Karpas-422 (cell line): ENCODE measurements at regions not wholly inside any gene's neighbourhood (a gene's known extent, or its start where the extent isn't known, plus 50 kb on each side); places are given as distances from the start of the nearest gene placed in this dataset.

Experiments used
- DNase-seq: peaks from one replicate; pipeline ENCODE4 v3.0.0-alpha.2; 2015
- H2AFZ ChIP-seq: fragments of 200-600 bp; sonication (generic); 2 replicates; pipeline ENCODE4 v1.6.1; 2014; ENCODE audit warnings: antibody characterized with exemption, low read length, mixed read lengths
- H3K27ac ChIP-seq: fragments of 200-600 bp; sonication (generic); 2 replicates; pipeline ENCODE4 v1.5.1; 2014; ENCODE audit warnings: mild to moderate bottlenecking, low read length, moderate library complexity
- H3K27me3 ChIP-seq: fragments of 200-600 bp; sonication (generic); 2 replicates; pipeline ENCODE4 v1.6.1; 2014; ENCODE audit warnings: low read length, mixed read lengths
- H3K36me3 ChIP-seq: fragments of 200-600 bp; sonication (generic); 2 replicates; pipeline ENCODE4 v1.6.1; 2014; ENCODE audit warnings: low read length, mixed read lengths; ENCODE audit not compliant: insufficient read depth
- H3K4me1 ChIP-seq: fragments of 200-600 bp; sonication (generic); 2 replicates; pipeline ENCODE4 v1.6.1; 2014; ENCODE audit warnings: mild to moderate bottlenecking, low read length, mixed read lengths
- H3K4me2 ChIP-seq: fragments of 200-600 bp; sonication (generic); 2 replicates; pipeline ENCODE4 v1.6.1; 2014; ENCODE audit warnings: low read length, low read depth, mild to moderate bottlenecking; ENCODE audit not compliant: poor library complexity, severe bottlenecking
- H3K4me3 ChIP-seq: fragments of 200-600 bp; sonication (generic); 2 replicates; pipeline ENCODE4 v1.5.1; 2014; ENCODE audit warnings: mild to moderate bottlenecking, antibody characterized with exemption, low read length, mixed read lengths
- H3K79me2 ChIP-seq: fragments of 200-600 bp; sonication (generic); 2 replicates; pipeline ENCODE4 v1.6.1; 2014; ENCODE audit warnings: mild to moderate bottlenecking, low read length, mixed read lengths
- H3K9ac ChIP-seq: fragments of 200-600 bp; sonication (generic); 2 replicates; pipeline ENCODE4 v1.6.0; 2014; ENCODE audit warnings: low read length
- H3K9me2 ChIP-seq: fragments of 200-600 bp; sonication (generic), shearing (Covaris generic); replicated peaks from 2 replicates; pipeline ENCODE4 v1.6.0; 2014; ENCODE audit warnings: mild to moderate bottlenecking, low read length, moderate library complexity; ENCODE audit not compliant: insufficient read depth
- H3K9me3 ChIP-seq: fragments of 300-700, 200-600 bp; sonication (generic); 2 replicates; pipeline ENCODE4 v1.6.1; 2014; ENCODE audit warnings: low read length, mixed read lengths
- H4K20me1 ChIP-seq: fragments of 200-600 bp; sonication (generic); 2 replicates; pipeline ENCODE4 v1.6.1; 2014; ENCODE audit warnings: mild to moderate bottlenecking, antibody characterized with exemption, low read length, low read depth; ENCODE audit not compliant: insufficient read depth

DNA sequence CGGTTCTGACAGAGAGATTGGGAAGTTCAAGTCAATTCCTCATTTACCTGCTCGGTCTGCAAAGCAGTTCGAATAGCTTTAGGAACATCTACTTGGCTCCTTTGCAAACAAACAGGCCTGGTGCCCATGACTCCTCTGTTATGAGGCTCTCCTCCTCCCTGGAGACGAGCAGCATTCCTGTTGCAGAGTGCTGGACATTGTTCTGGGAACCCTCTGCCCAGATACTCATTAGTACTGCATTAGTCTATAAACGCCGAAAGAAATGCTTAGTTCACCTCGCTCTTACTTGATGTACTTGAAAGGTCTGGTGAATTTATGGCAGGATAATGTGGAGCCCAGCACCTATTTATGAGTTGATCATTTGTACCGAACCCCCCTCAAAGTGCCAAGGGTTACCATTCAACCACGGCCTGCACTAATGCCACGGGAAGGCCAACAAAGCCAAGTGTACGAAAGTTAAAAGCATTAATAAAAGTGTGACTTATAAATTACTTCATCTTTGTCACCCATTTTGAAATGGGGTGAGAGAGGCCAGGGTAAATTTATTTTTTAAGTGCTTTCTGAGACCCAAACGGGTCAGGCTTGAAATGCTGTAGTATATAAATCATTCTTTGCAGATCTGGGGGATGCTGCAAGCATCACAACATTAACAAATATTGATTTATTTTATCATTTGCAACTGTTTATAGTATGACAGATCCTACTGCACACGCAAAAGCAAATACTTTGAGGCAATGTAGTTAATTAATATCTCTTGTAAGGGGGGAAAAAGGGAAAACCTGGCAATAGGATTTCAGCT lies 478.9 kb upstream of the PSMD7 start:
- H3K4me1 ChIP-seq = no peaks in the 10 kb centered on the region
- no peaks in the 10 kb centered on the region for H3K36me3 ChIP-seq
- H3K4me3 ChIP-seq = no peak overlapping the region
- H3K79me2 ChIP-seq = no peaks in the 10 kb centered on the region
- DNase-seq = no peak
- H3K9me2 ChIP-seq = no peaks in the 10 kb centered on the region
- no peaks in the 10 kb centered on the region for H3K9me3 ChIP-seq
- H2AFZ ChIP-seq = no peak overlapping the region
- no peak overlapping the region for H3K9ac ChIP-seq
- H3K4me2 ChIP-seq = no peak overlapping the region
- no peak overlapping the region for H3K27ac ChIP-seq
- H4K20me1 ChIP-seq = no peaks in the 10 kb centered on the region
- H3K27me3 ChIP-seq = no peaks in the 10 kb centered on the region

DNA sequence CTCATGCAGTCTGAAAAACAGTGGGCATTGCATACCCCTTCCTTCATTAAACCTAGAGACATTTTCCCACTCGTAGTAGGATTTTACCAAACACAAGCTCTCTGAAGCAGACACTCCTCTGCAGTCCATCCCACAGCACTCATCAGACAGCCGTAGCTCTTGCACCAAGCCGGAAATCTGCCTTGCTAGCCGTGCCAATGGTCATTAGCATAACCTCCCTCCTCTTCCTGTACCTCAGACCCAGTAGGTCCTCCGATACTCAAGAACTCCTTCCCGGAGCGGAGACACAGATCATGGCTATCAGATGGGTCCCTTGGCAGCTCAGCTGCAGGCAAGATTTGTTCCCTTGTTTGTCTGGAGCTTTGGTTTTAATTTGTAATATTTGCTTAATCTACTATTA lies 483.1 kb upstream of the PSMD7 start:
- Histone ChIP-seq H3K4me3 (no peak overlapping the region), H4K20me1 (no peaks in the 10 kb centered on the region), H2AFZ (no peak overlapping the region), H3K9me2 (no peaks in the 10 kb centered on the region), H3K4me1 (no peaks in the 10 kb centered on the region), H3K4me2 (no peak overlapping the region), H3K27ac (no peak overlapping the region), H3K79me2 (no peaks in the 10 kb centered on the region), H3K36me3 (no peaks in the 10 kb centered on the region), H3K9ac (no peak overlapping the region), H3K27me3 (no peaks in the 10 kb centered on the region), H3K9me3 (no peaks in the 10 kb centered on the region)
- no peak for DNase-seq

DNA sequence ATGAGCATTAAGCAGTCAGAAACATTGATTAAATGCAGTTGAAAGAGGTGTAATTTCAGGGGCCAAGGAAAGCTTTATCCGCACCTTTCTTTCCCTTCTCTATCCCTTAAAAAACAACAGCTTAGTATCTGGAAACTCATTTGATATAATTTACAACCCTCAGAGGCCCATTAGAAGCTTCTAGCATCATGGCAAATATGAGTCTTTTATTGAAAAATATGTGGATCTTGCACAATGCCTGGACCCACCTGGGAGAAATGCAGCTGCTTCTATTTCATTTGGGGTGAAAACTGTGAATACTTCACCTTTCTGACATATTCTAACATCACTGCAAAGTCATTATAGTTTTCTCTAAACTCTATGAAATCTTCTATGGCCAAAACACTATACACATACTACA lies 492.2 kb upstream of the PSMD7 start:
- DNase-seq = no peak
- Histone ChIP-seq H4K20me1 (no peaks in the 10 kb centered on the region), H3K27me3 (no peaks in the 10 kb centered on the region), H3K9ac (no peak overlapping the region), H3K9me2 (no peaks in the 10 kb centered on the region), H3K4me1 (no peaks in the 10 kb centered on the region), H3K36me3 (no peaks in the 10 kb centered on the region), H3K9me3 (no peaks in the 10 kb centered on the region), H3K27ac (no peak overlapping the region), H3K79me2 (no peaks in the 10 kb centered on the region), H2AFZ (no peak overlapping the region), H3K4me3 (no peak overlapping the region), H3K4me2 (no peak overlapping the region)

DNA sequence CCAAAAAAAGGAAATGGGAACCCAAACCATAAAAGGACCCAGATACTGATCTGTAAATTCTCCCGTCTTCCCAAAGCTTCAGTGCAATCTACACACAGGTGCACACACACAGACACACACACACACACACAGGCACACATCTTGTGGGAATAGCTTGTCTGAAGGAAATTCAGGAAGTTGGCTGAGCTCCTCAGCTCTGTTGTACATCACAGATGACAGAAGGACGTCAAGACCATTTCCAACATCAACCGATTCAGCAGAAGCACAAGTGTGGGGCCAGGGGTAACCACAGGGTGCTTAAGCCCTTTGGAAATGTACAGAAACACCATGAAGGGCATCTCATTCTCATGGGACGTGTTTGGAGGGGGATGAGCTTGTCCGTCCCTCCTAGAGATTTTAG lies 498.1 kb upstream of the PSMD7 start:
- no peaks in the 10 kb centered on the region for H3K4me1 ChIP-seq
- no peaks in the 10 kb centered on the region for H3K27me3 ChIP-seq
- no peaks in the 10 kb centered on the region for H3K9me3 ChIP-seq
- no peak overlapping the region for H3K9ac ChIP-seq
- H3K36me3 ChIP-seq = no peaks in the 10 kb centered on the region
- no peak overlapping the region for H2AFZ ChIP-seq
- H3K4me2 ChIP-seq = no peak overlapping the region
- H3K79me2 ChIP-seq = no peaks in the 10 kb centered on the region
- no peaks in the 10 kb centered on the region for H3K9me2 ChIP-seq
- H3K27ac ChIP-seq = no peak overlapping the region
- DNase-seq = no peak
- no peak overlapping the region for H3K4me3 ChIP-seq
- H4K20me1 ChIP-seq = no peaks in the 10 kb centered on the region

DNA sequence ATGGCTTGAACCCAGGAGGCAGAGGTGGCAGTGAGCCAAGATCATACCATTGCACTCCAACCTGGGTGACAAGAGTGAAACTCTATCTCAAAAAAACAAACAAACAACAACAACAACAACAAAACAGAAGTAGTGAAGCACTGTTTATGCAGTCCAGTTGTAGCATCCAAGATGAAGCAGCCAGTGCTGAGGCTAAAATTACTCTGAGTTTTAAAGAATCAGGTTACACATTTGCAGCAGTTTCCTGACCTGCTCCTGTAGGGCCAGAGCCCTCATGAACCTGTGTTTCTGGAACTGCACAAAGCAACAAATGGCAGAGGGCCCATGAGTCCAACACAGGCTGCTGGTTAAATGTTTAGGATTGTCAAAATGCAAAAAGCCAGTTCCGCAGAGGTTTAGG lies 499.5 kb upstream of the PSMD7 start:
- Histone ChIP-seq H3K9me3 (no peaks in the 10 kb centered on the region), H4K20me1 (no peaks in the 10 kb centered on the region), H3K27ac (no peak overlapping the region), H3K4me2 (no peak overlapping the region), H3K27me3 (no peaks in the 10 kb centered on the region), H3K9me2 (no peaks in the 10 kb centered on the region), H3K4me3 (no peak overlapping the region), H3K79me2 (no peaks in the 10 kb centered on the region), H3K36me3 (no peaks in the 10 kb centered on the region), H3K9ac (no peak overlapping the region), H2AFZ (no peak overlapping the region), H3K4me1 (no peaks in the 10 kb centered on the region)
- DNase-seq = no peak

DNA sequence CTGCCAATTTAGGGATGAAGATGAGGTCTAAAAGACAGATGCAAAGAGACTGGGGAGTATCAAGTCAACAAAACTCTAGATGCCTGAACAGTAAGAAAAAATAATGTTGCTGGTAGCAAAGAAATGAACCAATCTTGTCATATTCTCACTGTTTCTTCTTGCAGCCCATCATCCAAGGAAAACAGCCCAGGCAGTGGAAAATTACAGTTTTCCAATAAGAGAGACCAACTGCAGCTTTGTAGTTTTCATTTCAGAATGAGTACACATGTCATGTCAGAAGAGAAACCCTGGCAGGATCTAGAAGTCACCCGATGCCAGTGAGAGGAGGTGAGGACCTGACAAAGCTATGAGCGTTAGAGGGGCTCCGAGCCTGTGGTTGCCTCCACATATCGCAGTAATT lies 500.4 kb upstream of the PSMD7 start:
- H3K79me2 ChIP-seq = no peaks in the 10 kb centered on the region
- no peak overlapping the region for H3K27ac ChIP-seq
- no peak overlapping the region for H2AFZ ChIP-seq
- no peaks in the 10 kb centered on the region for H3K27me3 ChIP-seq
- H3K4me1 ChIP-seq = no peaks in the 10 kb centered on the region
- no peaks in the 10 kb centered on the region for H3K9me3 ChIP-seq
- H3K36me3 ChIP-seq = no peaks in the 10 kb centered on the region
- DNase-seq = no peak
- H3K9me2 ChIP-seq = no peaks in the 10 kb centered on the region
- no peaks in the 10 kb centered on the region for H4K20me1 ChIP-seq
- no peak overlapping the region for H3K4me3 ChIP-seq
- H3K9ac ChIP-seq = no peak overlapping the region
- H3K4me2 ChIP-seq = no peak overlapping the region

DNA sequence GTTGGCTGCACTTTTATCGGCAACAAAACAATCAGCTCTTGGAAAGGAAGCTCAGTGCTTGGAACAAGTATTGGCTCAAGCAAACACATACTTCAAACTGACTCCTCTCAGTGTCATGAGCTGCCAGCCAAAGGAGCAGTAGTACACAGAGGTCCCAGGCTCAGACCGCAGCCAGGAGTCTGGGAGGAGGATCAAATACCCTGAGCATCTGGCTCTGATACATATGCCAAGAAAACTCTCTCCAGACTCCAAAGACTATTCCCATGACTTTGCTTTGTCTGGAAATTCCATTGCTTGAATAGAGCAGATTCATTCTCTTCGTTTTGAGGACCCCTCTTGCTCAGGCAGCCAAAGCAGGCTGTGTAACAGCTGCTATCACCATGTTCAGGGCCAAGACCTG lies 501.6 kb upstream of the PSMD7 start:
- no peaks in the 10 kb centered on the region for H3K9me2 ChIP-seq

DNA sequence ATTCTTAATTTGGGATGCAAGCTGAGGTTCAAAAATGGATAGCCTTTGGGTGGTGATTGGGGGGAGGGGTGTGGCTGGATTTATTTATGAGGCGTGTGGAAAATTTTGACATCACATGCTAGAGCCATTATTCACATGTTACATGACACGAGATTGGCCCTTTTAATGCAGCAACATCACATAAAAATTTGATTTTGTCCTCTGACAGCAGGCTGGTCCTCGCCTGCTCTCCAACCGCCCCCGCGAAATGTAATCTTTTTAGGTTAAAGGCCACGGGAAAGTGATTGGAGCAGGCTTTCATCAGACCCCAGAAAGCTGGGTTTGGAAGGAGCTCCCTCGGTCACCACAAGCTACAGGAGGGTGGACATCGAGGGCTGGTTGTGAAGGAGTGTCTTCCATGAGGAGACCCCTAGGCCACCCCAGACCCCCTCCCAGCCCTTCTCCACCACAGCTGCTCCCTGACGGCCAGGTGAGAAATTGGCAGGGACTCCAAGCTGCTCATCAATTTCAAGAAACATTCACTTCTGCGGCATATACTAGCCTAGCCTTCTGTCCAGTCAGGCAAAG lies 502.7 kb upstream of the PSMD7 start:
- Histone ChIP-seq H3K36me3 (no peaks in the 10 kb centered on the region), H3K9ac (no peak overlapping the region), H3K4me2 (no peak overlapping the region), H3K27ac (no peak overlapping the region), H3K9me2 (no peaks in the 10 kb centered on the region), H3K4me3 (no peak overlapping the region), H3K9me3 (no peaks in the 10 kb centered on the region), H3K27me3 (no peaks in the 10 kb centered on the region), H3K79me2 (no peaks in the 10 kb centered on the region), H2AFZ (no peak overlapping the region), H3K4me1 (no peaks in the 10 kb centered on the region), H4K20me1 (no peaks in the 10 kb centered on the region)
- DNase-seq = no peak

More for the DNA sequence above, 501.6 kb upstream of the PSMD7 start:
- no peaks in the 10 kb centered on the region for H3K79me2 ChIP-seq
- H3K9me3 ChIP-seq = no peaks in the 10 kb centered on the region
- H3K4me1 ChIP-seq = no peaks in the 10 kb centered on the region
- H3K27me3 ChIP-seq = no peaks in the 10 kb centered on the region
- no peak overlapping the region for H3K9ac ChIP-seq
- no peaks in the 10 kb centered on the region for H4K20me1 ChIP-seq
- no peak for DNase-seq
- H3K4me2 ChIP-seq = no peak overlapping the region
- H3K27ac ChIP-seq = no peak overlapping the region
- H2AFZ ChIP-seq = no peak overlapping the region
- H3K4me3 ChIP-seq = no peak overlapping the region
- no peaks in the 10 kb centered on the region for H3K36me3 ChIP-seq
